ENCODE measurements at regions not wholly inside any gene's neighbourhood (a gene's known extent, or its start where the extent isn't known, plus 50 kb on each side); places are given as distances from the start of the nearest gene placed in this dataset.

DNA sequence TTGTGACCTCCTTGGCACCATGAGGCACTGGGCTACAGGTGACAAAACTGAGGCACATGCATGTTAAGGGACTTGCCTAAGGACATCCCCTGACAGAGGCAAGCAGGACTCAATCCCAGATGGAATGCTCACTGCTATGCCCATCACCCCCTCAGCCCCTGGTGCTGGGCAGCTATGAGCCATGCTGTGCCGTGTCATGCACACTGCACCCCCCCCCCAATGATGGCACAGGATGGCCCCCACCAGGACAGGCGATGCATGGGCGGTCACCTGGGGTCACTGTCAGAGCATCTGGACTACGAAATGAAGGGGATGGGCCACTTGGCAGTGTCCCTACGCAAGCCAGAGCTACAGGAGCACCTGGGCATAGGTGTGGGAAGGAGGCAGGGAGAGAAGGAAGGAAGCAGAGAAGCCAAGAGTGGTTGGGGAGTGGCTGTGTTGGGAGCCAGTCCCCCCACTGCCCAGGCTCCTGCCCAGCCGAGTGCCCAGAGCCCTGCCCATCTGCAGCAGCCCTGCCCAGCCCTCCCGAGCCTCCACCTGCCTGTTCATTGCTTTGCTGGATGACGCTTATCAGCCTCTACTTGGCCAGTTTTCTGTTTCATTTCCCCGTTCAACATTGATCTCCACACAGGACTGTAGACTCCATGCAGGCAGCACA is 84.9 kb upstream of the DIO3 start:
- TF ChIP-seq CTCF (IDR thresholded peaks at IDR 0.05; ENCODE audit: poor library complexity, severe bottlenecking), result no peak
- no peak for TF ChIP-seq EZH2 (IDR thresholded peaks at IDR 0.05; ENCODE audit: borderline replicate concordance, insufficient read depth, low read length, poor library complexity, severe bottlenecking)
- TF ChIP-seq POLR2AphosphoS5 (IDR thresholded peaks at IDR 0.05), result no peak
- TF ChIP-seq RAD21 (conservative IDR thresholded peaks at IDR 0.05), result no peak
- TF ChIP-seq MXI1 (conservative IDR thresholded peaks at IDR 0.05; ENCODE audit: poor library complexity, severe bottlenecking), result no peak
- no peak for TF ChIP-seq SMC3 (conservative IDR thresholded peaks at IDR 0.05; ENCODE audit: poor library complexity)
- TF ChIP-seq EP300 (conservative IDR thresholded peaks at IDR 0.05; ENCODE audit: poor library complexity, severe bottlenecking), result no peak
- TF ChIP-seq REST (IDR thresholded peaks at IDR 0.05; ENCODE audit: borderline replicate concordance), result no peak

Measured in neural cell (in vitro differentiated cells).